ENCODE measurements at regions not wholly inside any gene's neighbourhood (a gene's known extent, or its start where the extent isn't known, plus 50 kb on each side); places are given as distances from the start of the nearest gene placed in this dataset.

- 100% methylated on average over 1 of the region's 1 CpG for WGBS (ENCODE audit: insufficient coverage)
- H3K27me3 ChIP-seq (replicated peaks in 1 of 2; ENCODE audit: control insufficient read depth in 2 of 2, extremely low read depth in 1 of 2, insufficient read depth in 2 of 2, low read length in 1 of 2) = no peaks in the 10 kb centered on the region
- CTCF ChIA-PET = no interaction called here
- H3K36me3 Mint-ChIP-seq = peaks cover 2% of the 10 kb centered on the region
- no peaks in the 10 kb centered on the region for H3K36me3 ChIP-seq (ENCODE audit: control insufficient read depth in 2 of 2, extremely low read depth in 1 of 2, insufficient read depth in 1 of 2, low read length in 1 of 2)
- no peaks in the 10 kb centered on the region for H3K9me3 ChIP-seq
- no peak overlapping the region for H3K27ac ChIP-seq (ENCODE audit: low read length)
- no peaks in the 10 kb centered on the region for H3K4me1 Mint-ChIP-seq
- H3K27me3 Mint-ChIP-seq = peaks cover 2 to 7% of the 10 kb centered on the region in 2 donors
- POLR2A ChIA-PET = no interaction called here
- H3K27ac Mint-ChIP-seq = no peak overlapping the region
- no peak overlapping the region for H3K4me3 ChIP-seq (ENCODE audit: control insufficient read depth in 1 of 2, extremely low read depth in 1 of 2, low read length in 1 of 2)
- no peak for DNase-seq
- H3K9me3 Mint-ChIP-seq = peaks cover 0 to 1% (median 0%) of the 10 kb centered on the region in 3 donors
- H3K4me1 ChIP-seq (ENCODE audit: control insufficient read depth in 1 of 2, extremely low read depth in 1 of 2, insufficient read depth in 2 of 2, low read length in 2 of 2) = no peaks in the 10 kb centered on the region
- ATAC-seq (replicated peaks in 1 of 4) = no peak
- H3K4me3 Mint-ChIP-seq = no peak overlapping the region
Measured at GRCh38 chr2:196391149-196391479, 219.7 kb upstream of the STK17B start.

- Histone ChIP-seq H3K4me3 (ENCODE audit: control insufficient read depth in 1 of 2, extremely low read depth in 1 of 2, low read length in 1 of 2) (no peak overlapping the region), H3K36me3 (ENCODE audit: control insufficient read depth in 2 of 2, extremely low read depth in 1 of 2, insufficient read depth in 1 of 2, low read length in 1 of 2) (no peaks in the 10 kb centered on the region), H3K27ac (ENCODE audit: low read length) (no peak overlapping the region), H3K9me3 (no peaks in the 10 kb centered on the region), H3K27me3 (replicated peaks in 1 of 2; ENCODE audit: control insufficient read depth in 2 of 2, extremely low read depth in 1 of 2, insufficient read depth in 2 of 2, low read length in 1 of 2) (no peaks in the 10 kb centered on the region), H3K4me1 (ENCODE audit: control insufficient read depth in 1 of 2, extremely low read depth in 1 of 2, insufficient read depth in 2 of 2, low read length in 2 of 2) (no peaks in the 10 kb centered on the region)
- DNase-seq (no peak), ATAC-seq (replicated peaks in 1 of 4) (no peak)
- POLR2A ChIA-PET = no interaction called here
- Mint-ChIP-seq H3K27ac (no peak overlapping the region), H3K4me3 (no peak overlapping the region), H3K36me3 (peaks cover 2% of the 10 kb centered on the region), H3K4me1 (no peaks in the 10 kb centered on the region), H3K27me3 (peaks cover 0 to 2% of the 10 kb centered on the region in 2 donors), H3K9me3 (peaks cover 0 to 1% (median 0%) of the 10 kb centered on the region in 3 donors)
- no CpG with 5 or more reads among the region's 1 CpG for WGBS (ENCODE audit: insufficient coverage)
- CTCF ChIA-PET = interaction anchor here in 1 of 2 donors (0.7 kb wide), 1 partner anchor 261 kb away, joined by 3 read pairs; no protein-coding TSS in a partner anchor
Measured at GRCh38 chr2:196399096-196399495, 227.7 kb upstream of the STK17B start.

GRCh38 chr2:196399722-196400691 lies 228.6 kb upstream of the STK17B start:
- POLR2A ChIA-PET = no interaction called here
- Mint-ChIP-seq H3K4me3 (no peak overlapping the region), H3K9me3 (no peaks in the 10 kb centered on the region), H3K36me3 (no peaks in the 10 kb centered on the region), H3K27ac (no peak overlapping the region), H3K27me3 (no peaks in the 10 kb centered on the region), H3K4me1 (no peaks in the 10 kb centered on the region)
- CTCF ChIA-PET = no interaction called here
- no peak for DNase-seq
- H3K36me3 ChIP-seq (ENCODE audit: control insufficient read depth in 2 of 2, extremely low read depth in 1 of 2, insufficient read depth in 1 of 2, low read length in 1 of 2) = no peaks in the 10 kb centered on the region
- no peaks in the 10 kb centered on the region for H3K4me1 ChIP-seq (ENCODE audit: control insufficient read depth in 1 of 2, extremely low read depth in 1 of 2, insufficient read depth in 2 of 2, low read length in 2 of 2)
- ATAC-seq (replicated peaks in 1 of 4) = no peak
- no peak overlapping the region for H3K27ac ChIP-seq (ENCODE audit: low read length)
- H3K27me3 ChIP-seq (replicated peaks in 1 of 2; ENCODE audit: control insufficient read depth in 2 of 2, extremely low read depth in 1 of 2, insufficient read depth in 2 of 2, low read length in 1 of 2) = no peaks in the 10 kb centered on the region
- H3K9me3 ChIP-seq = no peaks in the 10 kb centered on the region
- H3K4me3 ChIP-seq (ENCODE audit: control insufficient read depth in 1 of 2, extremely low read depth in 1 of 2, low read length in 1 of 2) = no peak overlapping the region
- no CpG with 5 or more reads among the region's 5 CpGs for WGBS (ENCODE audit: insufficient coverage)

GRCh38 chr2:196403471-196403870 lies 232.1 kb upstream of the STK17B start:
- DNase-seq = no peak
- Mint-ChIP-seq H3K4me1 (no peaks in the 10 kb centered on the region), H3K4me3 (no peak overlapping the region), H3K9me3 (no peaks in the 10 kb centered on the region), H3K36me3 (no peaks in the 10 kb centered on the region), H3K27ac (no peak overlapping the region), H3K27me3 (peaks cover 0 to 5% of the 10 kb centered on the region in 2 donors)
- Histone ChIP-seq H3K9me3 (no peaks in the 10 kb centered on the region), H3K4me3 (ENCODE audit: control insufficient read depth in 1 of 2, extremely low read depth in 1 of 2, low read length in 1 of 2) (no peak overlapping the region), H3K36me3 (ENCODE audit: control insufficient read depth in 2 of 2, extremely low read depth in 1 of 2, insufficient read depth in 1 of 2, low read length in 1 of 2) (no peaks in the 10 kb centered on the region), H3K27me3 (replicated peaks in 1 of 2; ENCODE audit: control insufficient read depth in 2 of 2, extremely low read depth in 1 of 2, insufficient read depth in 2 of 2, low read length in 1 of 2) (peaks cover 0 to 2% of the 10 kb centered on the region in 2 experiments), H3K4me1 (ENCODE audit: control insufficient read depth in 1 of 2, extremely low read depth in 1 of 2, insufficient read depth in 2 of 2, low read length in 2 of 2) (no peaks in the 10 kb centered on the region), H3K27ac (ENCODE audit: low read length) (no peak overlapping the region)
- no CpG with 5 or more reads among the region's 1 CpG for WGBS (ENCODE audit: insufficient coverage)
- ATAC-seq (replicated peaks in 1 of 4) = no peak
- CTCF ChIA-PET = interaction anchor here in 1 of 2 donors (0.7 kb wide), 1 partner anchor 35 kb away, joined by 3 read pairs; no protein-coding TSS in a partner anchor
- POLR2A ChIA-PET = no interaction called here

GRCh38 chr2:196404276-196404675 lies 232.9 kb upstream of the STK17B start:
- DNase-seq = no peak
- Histone ChIP-seq H3K36me3 (ENCODE audit: control insufficient read depth in 2 of 2, extremely low read depth in 1 of 2, insufficient read depth in 1 of 2, low read length in 1 of 2) (no peaks in the 10 kb centered on the region), H3K27ac (ENCODE audit: low read length) (no peak overlapping the region), H3K4me3 (ENCODE audit: control insufficient read depth in 1 of 2, extremely low read depth in 1 of 2, low read length in 1 of 2) (no peak overlapping the region), H3K4me1 (ENCODE audit: control insufficient read depth in 1 of 2, extremely low read depth in 1 of 2, insufficient read depth in 2 of 2, low read length in 2 of 2) (no peaks in the 10 kb centered on the region), H3K27me3 (replicated peaks in 1 of 2; ENCODE audit: control insufficient read depth in 2 of 2, extremely low read depth in 1 of 2, insufficient read depth in 2 of 2, low read length in 1 of 2) (peaks cover 0 to 2% of the 10 kb centered on the region in 2 experiments), H3K9me3 (no peaks in the 10 kb centered on the region)
- ATAC-seq (replicated peaks in 1 of 4) = no peak
- Mint-ChIP-seq H3K4me1 (no peaks in the 10 kb centered on the region), H3K9me3 (no peaks in the 10 kb centered on the region), H3K4me3 (no peak overlapping the region), H3K36me3 (no peaks in the 10 kb centered on the region), H3K27me3 (peaks cover 0 to 5% of the 10 kb centered on the region in 2 donors), H3K27ac (no peak overlapping the region)
- POLR2A ChIA-PET = no interaction called here
- CTCF ChIA-PET = interaction anchor here (0.7 kb wide), 2 partner anchors 34 to 71 kb away, joined by 3 to 7 read pairs; no protein-coding TSS in a partner anchor

GRCh38 chr2:196407675-196408264 lies 231.7 kb upstream of the CCDC150 start:
- no peaks in the 10 kb centered on the region for H3K36me3 ChIP-seq (ENCODE audit: control insufficient read depth in 2 of 2, extremely low read depth in 1 of 2, insufficient read depth in 1 of 2, low read length in 1 of 2)
- CTCF ChIA-PET = interaction anchor here in 1 of 2 donors (0.6 kb wide), 1 partner anchor 268 kb away, joined by 9 read pairs; no protein-coding TSS in a partner anchor
- no peak overlapping the region for H3K27ac ChIP-seq (ENCODE audit: low read length)
- Mint-ChIP-seq H3K27ac (no peak overlapping the region), H3K9me3 (no peaks in the 10 kb centered on the region), H3K27me3 (peaks cover 4 to 8% of the 10 kb centered on the region in 2 donors), H3K36me3 (no peaks in the 10 kb centered on the region), H3K4me1 (no peaks in the 10 kb centered on the region), H3K4me3 (no peak overlapping the region)
- WGBS (ENCODE audit: insufficient coverage) = no CpG with 5 or more reads among the region's 1 CpG
- peaks cover 0 to 2% of the 10 kb centered on the region in 2 experiments for H3K27me3 ChIP-seq (replicated peaks in 1 of 2; ENCODE audit: control insufficient read depth in 2 of 2, extremely low read depth in 1 of 2, insufficient read depth in 2 of 2, low read length in 1 of 2)
- no peak overlapping the region for H3K4me3 ChIP-seq (ENCODE audit: control insufficient read depth in 1 of 2, extremely low read depth in 1 of 2, low read length in 1 of 2)
- no peaks in the 10 kb centered on the region for H3K4me1 ChIP-seq (ENCODE audit: control insufficient read depth in 1 of 2, extremely low read depth in 1 of 2, insufficient read depth in 2 of 2, low read length in 2 of 2)
- POLR2A ChIA-PET = no interaction called here
- no peaks in the 10 kb centered on the region for H3K9me3 ChIP-seq
- ATAC-seq (replicated peaks in 1 of 4) (no peak), DNase-seq (no peak)
